HepG2 (cell line): ENCODE measurements at regions not wholly inside any gene's neighbourhood (a gene's known extent, or its start where the extent isn't known, plus 50 kb on each side); places are given as distances from the start of the nearest gene placed in this dataset.

Source experiments
- AKNA ChIP-seq: sonication (generic); formaldehyde crosslinking; IDR thresholded peaks from 2 replicates; pipeline ENCODE4 v1.4.0; 2020; ENCODE audit warnings: missing genetic modification reagents, borderline replicate concordance
- ARHGAP35 ChIP-seq: sonication (generic); formaldehyde crosslinking; IDR thresholded peaks from 2 replicates; pipeline ENCODE4 v1.9.0; 2022; ENCODE audit warnings: mild to moderate bottlenecking, inconsistent platforms, moderate library complexity, missing genetic modification reagents, borderline replicate concordance
- BCLAF1 ChIP-seq: fragments of 450-650 bp; IDR thresholded peaks from 2 replicates; pipeline ENCODE4 v1.6.1; 2017; ENCODE audit warnings: mild to moderate bottlenecking
- CHD4 ChIP-seq: fragments of 200-600 bp; sonication (generic); IDR thresholded peaks from 2 replicates; pipeline ENCODE4 v1.7.0; 2017; ENCODE audit warnings: mild to moderate bottlenecking, low read length, borderline replicate concordance
- CTCF ChIP-seq: sonication (generic); formaldehyde crosslinking; IDR thresholded peaks from 2 replicates; pipeline ENCODE4 v1.5.0; 2020; ENCODE audit warnings: mild to moderate bottlenecking, missing genetic modification reagents, moderate library complexity
- FOXO1 ChIP-seq: sonication (generic); formaldehyde crosslinking; IDR thresholded peaks from 2 replicates; pipeline ENCODE4 v1.4.0; 2020; ENCODE audit warnings: missing genetic modification reagents
- HOXA7 ChIP-seq: sonication (generic); formaldehyde crosslinking; IDR thresholded peaks from 2 replicates; pipeline ENCODE4 v1.8.1; 2022; ENCODE audit warnings: mild to moderate bottlenecking, missing genetic modification reagents, moderate library complexity
- JUND ChIP-seq: sonication (generic); formaldehyde crosslinking; IDR thresholded peaks from 2 replicates; pipeline ENCODE4 v1.8.0; 2022; ENCODE audit warnings: mild to moderate bottlenecking, missing genetic modification reagents
- KLF9 ChIP-seq: IDR thresholded peaks from 2 replicates; pipeline ENCODE4 v1.6.1; 2016; ENCODE audit warnings: low read depth
- NFE2 ChIP-seq: sonication (generic); formaldehyde crosslinking; IDR thresholded peaks from 2 replicates; pipeline ENCODE4 v1.4.0; 2020; ENCODE audit warnings: missing genetic modification reagents
- POLR2A ChIP-seq, 2 experiments: IDR thresholded peaks; 2 replicates each; pipeline ENCODE4 v1.6.1; 2011; ENCODE audit warnings: low read depth in 2 of 2, low read length in 2 of 2, mild to moderate bottlenecking in 1 of 2, moderate library complexity in 1 of 2; ENCODE audit not compliant: insufficient read depth in 1 of 2
- SIN3A ChIP-seq: IDR thresholded peaks from 2 replicates; pipeline ENCODE4 v1.6.1; 2011; ENCODE audit warnings: low read depth, mild to moderate bottlenecking, control low read depth, low read length, borderline replicate concordance
- ZMAT3 ChIP-seq: sonication (generic); formaldehyde crosslinking; conservative IDR thresholded peaks from 2 replicates; pipeline ENCODE4 v1.7.0; 2021; ENCODE audit warnings: missing genetic modification reagents
- ZMAT5 ChIP-seq: sonication (generic); formaldehyde crosslinking; IDR thresholded peaks from 2 replicates; pipeline ENCODE4 v1.5.0; 2020; ENCODE audit warnings: mild to moderate bottlenecking, low read depth, missing genetic modification reagents, borderline replicate concordance

- TF ChIP-seq NFE2 (CRISPR knock-in tag) (no peak), BCLAF1 (no peak), ARHGAP35 (CRISPR knock-in tag) (no peak), JUND (no peak), HOXA7 (no peak), CTCF (CRISPR knock-in tag) (no peak), KLF9 (CRISPR knock-in tag) (no peak), FOXO1 (CRISPR knock-in tag) (no peak), AKNA (CRISPR knock-in tag) (no peak), SIN3A (no peak), ZMAT5 (CRISPR knock-in tag) (no peak), POLR2A (IDR thresholded peaks at IDR 0.05; ENCODE audit: insufficient read depth in 1 of 2, low read depth in 2 of 2, low read length in 2 of 2) (no peak), CHD4 (no peak), ZMAT3 (CRISPR knock-in tag) (no peak)
Observed at GRCh38 chr5:174558190-174558589, 166.2 kb upstream of the MSX2 start.
